Neutrophil (primary cell): ENCODE measurements at regions not wholly inside any gene's neighbourhood (a gene's known extent, or its start where the extent isn't known, plus 50 kb on each side); places are given as distances from the start of the nearest gene placed in this dataset.

Source experiments
- H3K27ac ChIP-seq: fragments of 200-600 bp; sonication (generic); 2 replicates; pipeline ENCODE4 v1.5.1; 2016; ENCODE audit warnings: mild to moderate bottlenecking, moderate library complexity
- H3K27me3 ChIP-seq: fragments of 200-600 bp; sonication (generic); 2 replicates; pipeline ENCODE4 v1.6.0; 2016; ENCODE audit warnings: mild to moderate bottlenecking
- H3K36me3 ChIP-seq: fragments of 200-600 bp; sonication (generic); 2 replicates; pipeline ENCODE4 v1.5.1; 2017
- H3K4me1 ChIP-seq, 2 experiments: fragments of 200-600 bp in 1 of 2; sonication (generic) in 1 of 2; 1 replicate in 1 of 2; 2 replicates in 1 of 2; pipeline versions ENCODE4 v1.5.1 to v1.6.1; 2013 to 2016; ENCODE audit warnings: low read depth in 1 of 2, low read length in 1 of 2, mild to moderate bottlenecking in 1 of 2, moderate library complexity in 1 of 2; ENCODE audit not compliant: control insufficient read depth in 1 of 2, insufficient read depth in 1 of 2
- H3K4me3 ChIP-seq, 2 experiments: fragments of 200-600 bp in 1 of 2; sonication (generic) in 1 of 2; 1 replicate in 1 of 2; 2 replicates in 1 of 2; pipeline ENCODE4 v1.5.1; 2013 to 2016; ENCODE audit warnings: low read depth in 1 of 2, low read length in 1 of 2, mild to moderate bottlenecking in 1 of 2, moderate library complexity in 1 of 2
- H3K9me3 ChIP-seq: fragments of 200-600 bp; sonication (generic); 2 replicates; pipeline ENCODE4 v1.5.1; 2016
- CTCF ChIP-seq: fragments of 200-600 bp; sonication (generic); IDR thresholded peaks from 2 replicates; pipeline ENCODE4 v1.5.1; 2016; ENCODE audit warnings: antibody characterized with exemption

- no peaks in the 10 kb centered on the region for H3K36me3 ChIP-seq
- H3K9me3 ChIP-seq, result no peaks in the 10 kb centered on the region
- no peak for TF ChIP-seq CTCF
- H3K27ac ChIP-seq, result no peak overlapping the region
- no peak overlapping the region for H3K4me3 ChIP-seq
- H3K27me3 ChIP-seq, result no peaks in the 10 kb centered on the region
- no peaks in the 10 kb centered on the region for H3K4me1 ChIP-seq
Observed at GRCh38 chr2:81303321-81303720, 998.8 kb upstream of the LRRTM1 start.

GRCh38 chr2:81299841-81300240, 995.3 kb upstream of the LRRTM1 start:
- Histone ChIP-seq H3K27ac (no peak overlapping the region), H3K27me3 (no peaks in the 10 kb centered on the region), H3K9me3 (no peaks in the 10 kb centered on the region), H3K36me3 (no peaks in the 10 kb centered on the region), H3K4me1 (no peaks in the 10 kb centered on the region), H3K4me3 (no peak overlapping the region)
- no peak for TF ChIP-seq CTCF

- Histone ChIP-seq H3K27me3 (no peaks in the 10 kb centered on the region), H3K9me3 (no peaks in the 10 kb centered on the region), H3K36me3 (no peaks in the 10 kb centered on the region), H3K4me1 (no peaks in the 10 kb centered on the region), H3K4me3 (no peak overlapping the region), H3K27ac (no peak overlapping the region)
- no peak for TF ChIP-seq CTCF
Observed at GRCh38 chr2:81290846-81291245, 986.3 kb upstream of the LRRTM1 start.

GRCh38 chr2:81283081-81283480, 978.5 kb upstream of the LRRTM1 start:
- Histone ChIP-seq H3K9me3 (no peaks in the 10 kb centered on the region), H3K4me3 (no peak overlapping the region), H3K36me3 (no peaks in the 10 kb centered on the region), H3K27ac (no peak overlapping the region), H3K4me1 (no peaks in the 10 kb centered on the region), H3K27me3 (no peaks in the 10 kb centered on the region)
- no peak for TF ChIP-seq CTCF

GRCh38 chr2:81282151-81282769, 977.7 kb upstream of the LRRTM1 start:
- H3K36me3 ChIP-seq, result no peaks in the 10 kb centered on the region

More at GRCh38 chr2:81282151-81282769, 977.7 kb upstream of the LRRTM1 start:
- H3K27me3 ChIP-seq, result no peaks in the 10 kb centered on the region
- no peaks in the 10 kb centered on the region for H3K4me1 ChIP-seq
- H3K9me3 ChIP-seq, result no peaks in the 10 kb centered on the region
- no peak overlapping the region for H3K4me3 ChIP-seq
- H3K27ac ChIP-seq, result no peak overlapping the region
- no peak for TF ChIP-seq CTCF
